ENCODE measurements at regions not wholly inside any gene's neighbourhood (a gene's known extent, or its start where the extent isn't known, plus 50 kb on each side); places are given as distances from the start of the nearest gene placed in this dataset.

DNA sequence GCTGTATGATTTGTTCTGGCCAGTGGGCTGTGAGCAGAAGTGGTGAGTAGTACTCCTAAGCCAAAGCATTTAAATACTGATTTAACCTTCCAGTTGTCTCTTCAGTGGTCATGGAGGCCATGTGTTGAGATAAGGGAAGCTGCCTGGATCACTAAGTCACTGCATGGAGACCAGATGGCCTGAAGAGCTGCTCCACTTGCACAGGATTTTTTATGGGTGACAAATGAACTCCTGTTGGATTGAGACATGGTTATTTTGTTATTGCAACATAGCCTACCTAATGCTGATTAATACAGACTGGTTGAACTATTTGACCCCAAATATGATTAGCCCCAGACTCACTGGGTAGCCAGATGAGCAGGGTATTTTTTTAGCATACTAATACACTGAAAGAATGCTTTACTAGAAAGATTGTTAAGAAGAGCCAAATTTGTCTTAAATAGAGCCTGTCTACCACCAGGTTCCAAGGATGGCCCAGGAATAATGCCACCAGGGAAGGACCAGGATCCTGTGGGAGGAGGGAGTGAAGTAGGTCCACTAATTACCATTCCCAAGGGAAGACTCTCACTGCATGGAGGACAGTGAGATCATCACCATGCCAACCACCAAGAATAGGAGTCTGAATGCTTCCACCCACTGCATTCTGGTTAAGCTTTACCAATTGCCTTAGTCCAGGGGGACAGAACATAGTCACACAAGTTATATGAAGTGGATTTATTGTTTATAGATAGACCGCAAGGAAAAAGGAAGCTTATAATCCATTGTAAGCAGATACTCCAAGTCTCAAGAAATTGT lies 187.4 kb upstream of the IRX6 start:
- no peaks in the 10 kb centered on the region for H3K9me3 Mint-ChIP-seq
- Histone ChIP-seq H3K36me3 (ENCODE audit: control insufficient read depth, insufficient read depth, low read length) (no peaks in the 10 kb centered on the region), H3K4me1 (ENCODE audit: control insufficient read depth, insufficient read depth, low read length) (no peaks in the 10 kb centered on the region), H3K27me3 (ENCODE audit: control insufficient read depth, insufficient read depth, low read length, poor library complexity, severe bottlenecking) (no peaks in the 10 kb centered on the region), H3K27ac (ENCODE audit: low read depth, low read length) (no peak overlapping the region), H3K9me3 (ENCODE audit: control insufficient read depth, low read length) (no peaks in the 10 kb centered on the region), H3K4me3 (ENCODE audit: low read length) (no peak overlapping the region), H3K9ac (ENCODE audit: extremely low read depth, low read length, poor library complexity, severe bottlenecking) (no peak overlapping the region)
- no peak for DNase-seq
- no peak for TF ChIP-seq CTCF (conservative IDR thresholded peaks at IDR 0.05)
- H3K4me3 Mint-ChIP-seq, result no peak overlapping the region
- 96 to 100% methylated on average over 1 of the region's 1 CpG for WGBS, 2 experiments (ENCODE audit: insufficient coverage in 1 of 2, insufficient read length in 1 of 2)
- peaks cover 11% of the 10 kb centered on the region for H3K4me1 Mint-ChIP-seq
- H3K36me3 Mint-ChIP-seq (ENCODE audit: low read depth), result no peaks in the 10 kb centered on the region
- peaks cover 11% of the 10 kb centered on the region for H3K27me3 Mint-ChIP-seq (ENCODE audit: insufficient read depth)
- no peak overlapping the region for H3K27ac Mint-ChIP-seq

- Mint-ChIP-seq H3K27me3 (ENCODE audit: insufficient read depth) (peaks cover 13% of the 10 kb centered on the region), H3K4me1 (no peaks in the 10 kb centered on the region), H3K9me3 (no peaks in the 10 kb centered on the region), H3K36me3 (ENCODE audit: low read depth) (no peaks in the 10 kb centered on the region), H3K27ac (no peak overlapping the region), H3K4me3 (no peak overlapping the region)
- Histone ChIP-seq H3K27ac (ENCODE audit: low read depth, low read length) (no peak overlapping the region), H3K36me3 (ENCODE audit: control insufficient read depth, insufficient read depth, low read length) (no peaks in the 10 kb centered on the region), H3K27me3 (ENCODE audit: control insufficient read depth, insufficient read depth, low read length, poor library complexity, severe bottlenecking) (no peaks in the 10 kb centered on the region), H3K9me3 (ENCODE audit: control insufficient read depth, low read length) (no peaks in the 10 kb centered on the region), H3K4me3 (ENCODE audit: low read length) (no peak overlapping the region), H3K4me1 (ENCODE audit: control insufficient read depth, insufficient read depth, low read length) (no peaks in the 10 kb centered on the region), H3K9ac (ENCODE audit: extremely low read depth, low read length, poor library complexity, severe bottlenecking) (no peak overlapping the region)
- WGBS, 2 experiments (ENCODE audit: insufficient coverage in 1 of 2, insufficient read length in 1 of 2), result 87 to 94% methylated on average over 2 to 3 of the region's 3 CpGs
- no peak for TF ChIP-seq CTCF (conservative IDR thresholded peaks at IDR 0.05)
- no peak for DNase-seq
Measured at GRCh38 chr16:55138298-55138697, 185.7 kb upstream of the IRX6 start.

GRCh38 chr16:55142405-55142804 lies 181.6 kb upstream of the IRX6 start:
- Histone ChIP-seq H3K4me1 (ENCODE audit: control insufficient read depth, insufficient read depth, low read length) (no peaks in the 10 kb centered on the region), H3K9me3 (ENCODE audit: control insufficient read depth, low read length) (no peaks in the 10 kb centered on the region), H3K27ac (ENCODE audit: low read depth, low read length) (no peak overlapping the region), H3K36me3 (ENCODE audit: control insufficient read depth, insufficient read depth, low read length) (no peaks in the 10 kb centered on the region), H3K4me3 (ENCODE audit: low read length) (no peak overlapping the region), H3K9ac (ENCODE audit: extremely low read depth, low read length, poor library complexity, severe bottlenecking) (no peak overlapping the region), H3K27me3 (ENCODE audit: control insufficient read depth, insufficient read depth, low read length, poor library complexity, severe bottlenecking) (no peaks in the 10 kb centered on the region)
- H3K9me3 Mint-ChIP-seq, result no peaks in the 10 kb centered on the region
- no peak for TF ChIP-seq CTCF (conservative IDR thresholded peaks at IDR 0.05)
- no peaks in the 10 kb centered on the region for H3K36me3 Mint-ChIP-seq (ENCODE audit: low read depth)
- H3K4me3 Mint-ChIP-seq, result no peak overlapping the region
- H3K27ac Mint-ChIP-seq, result no peak overlapping the region
- peaks cover 8% of the 10 kb centered on the region for H3K27me3 Mint-ChIP-seq (ENCODE audit: insufficient read depth)
- no peaks in the 10 kb centered on the region for H3K4me1 Mint-ChIP-seq
- DNase-seq, result peak; percentile 44
- WGBS, 2 experiments (ENCODE audit: insufficient coverage in 1 of 2, insufficient read length in 1 of 2), result 73 to 81% methylated on average over 4 of the region's 4 CpGs
